Parathyroid adenoma (tissue), 2 donors: ENCODE measurements at regions not wholly inside any gene's neighbourhood (a gene's known extent, or its start where the extent isn't known, plus 50 kb on each side); places are given as distances from the start of the nearest gene placed in this dataset.
A peak's percentile ranks its signal among the peaks of the same experiment; 100 is the strongest.

ENCODE experiments used
- H2AFZ ChIP-seq: fragments of 300-600 bp; sonication (generic); one replicate; pipeline ENCODE4 v1.7.0; 2017; ENCODE audit warnings: antibody characterized with exemption, mild to moderate bottlenecking
- H3K27ac ChIP-seq: fragments of 300-600 bp; sonication (generic); one replicate; pipeline ENCODE4 v1.7.0; 2017
- H3K27me3 ChIP-seq: fragments of 300-600 bp; sonication (generic); one replicate; pipeline ENCODE4 v1.7.0; 2017; ENCODE audit warnings: low read length; ENCODE audit not compliant: control insufficient read depth, insufficient read depth
- H3K36me3 ChIP-seq: fragments of 300-600 bp; sonication (generic); one replicate; pipeline ENCODE4 v1.7.0; 2017; ENCODE audit warnings: low read length; ENCODE audit not compliant: control insufficient read depth, insufficient read depth
- H3K4me1 ChIP-seq: fragments of 300-600 bp; sonication (generic); one replicate; pipeline ENCODE4 v1.7.0; 2017; ENCODE audit warnings: control low read depth
- H3K4me2 ChIP-seq: fragments of 300-600 bp; sonication (generic); one replicate; pipeline ENCODE4 v1.7.0; 2017; ENCODE audit warnings: low read length
- H3K4me3 ChIP-seq: fragments of 300-600 bp; sonication (generic); one replicate; pipeline ENCODE4 v1.7.0; 2017; ENCODE audit warnings: low read depth, low read length
- H3K79me2 ChIP-seq: fragments of 300-600 bp; sonication (generic); one replicate; pipeline ENCODE4 v1.7.0; 2017; ENCODE audit warnings: control low read depth
- H3K9ac ChIP-seq: fragments of 300-600 bp; sonication (generic); one replicate; pipeline ENCODE4 v1.7.0; 2017; ENCODE audit warnings: mild to moderate bottlenecking
- H3K9me3 ChIP-seq: fragments of 300-600 bp; sonication (generic); one replicate; pipeline ENCODE4 v1.7.0; 2017; ENCODE audit warnings: low read length; ENCODE audit not compliant: control insufficient read depth
- TF ChIP-seq, protein P1 (sequence below): fragments of 300-600 bp; sonication (generic); IDR thresholded peaks from one replicate; pipeline ENCODE4 v1.7.0; 2017; ENCODE audit warnings: antibody characterized with exemption, mild to moderate bottlenecking
- donor health status: primary hyperparathyroidism.

DNA sequence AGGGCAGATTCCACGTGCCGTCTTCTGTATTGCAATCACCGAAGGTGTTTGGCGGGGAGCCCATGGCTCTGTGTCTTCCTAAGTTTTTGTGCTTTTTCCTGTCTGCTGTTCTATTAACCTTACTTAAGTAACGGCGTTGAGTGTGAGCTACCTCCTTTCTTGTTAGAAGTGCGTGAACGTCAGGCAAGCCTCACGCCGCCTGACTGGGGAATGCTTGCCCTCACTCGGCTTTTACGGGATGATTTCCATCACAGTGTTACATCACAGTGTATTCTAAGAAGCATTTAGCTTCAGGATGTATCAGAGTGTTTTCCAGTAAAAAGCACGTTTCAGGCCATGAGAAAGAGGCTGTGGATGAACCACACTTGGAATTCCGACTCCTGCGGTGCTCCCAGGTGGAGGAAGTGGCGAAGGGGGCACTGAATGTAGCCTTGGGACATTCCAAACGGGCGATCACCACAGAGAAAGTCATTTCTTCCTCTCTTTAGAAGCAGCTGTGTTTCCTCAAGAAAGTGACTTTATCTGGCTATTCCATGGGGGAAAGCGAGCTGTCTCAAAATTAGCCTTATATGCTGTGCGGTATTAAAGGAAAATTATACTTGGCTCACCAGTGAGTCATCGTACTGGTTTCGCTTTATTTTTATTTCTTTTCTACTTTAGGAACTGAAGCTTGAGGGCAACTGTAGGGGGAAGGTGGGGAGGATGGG is 290.7 kb downstream of the KLF6 start:
- Histone ChIP-seq H3K36me3 (no peaks in the 10 kb centered on the region), H3K27me3 (no peaks in the 10 kb centered on the region), H3K79me2 (no peaks in the 10 kb centered on the region), H3K27ac (peak overlapping the region; percentile 41), H3K9me3 (no peaks in the 10 kb centered on the region), H3K4me2 (no peak overlapping the region), H2AFZ (no peak overlapping the region), H3K4me1 (no peaks in the 10 kb centered on the region), H3K9ac (no peak overlapping the region), H3K4me3 (no peak overlapping the region)
- TF ChIP-seq, protein P1, sequence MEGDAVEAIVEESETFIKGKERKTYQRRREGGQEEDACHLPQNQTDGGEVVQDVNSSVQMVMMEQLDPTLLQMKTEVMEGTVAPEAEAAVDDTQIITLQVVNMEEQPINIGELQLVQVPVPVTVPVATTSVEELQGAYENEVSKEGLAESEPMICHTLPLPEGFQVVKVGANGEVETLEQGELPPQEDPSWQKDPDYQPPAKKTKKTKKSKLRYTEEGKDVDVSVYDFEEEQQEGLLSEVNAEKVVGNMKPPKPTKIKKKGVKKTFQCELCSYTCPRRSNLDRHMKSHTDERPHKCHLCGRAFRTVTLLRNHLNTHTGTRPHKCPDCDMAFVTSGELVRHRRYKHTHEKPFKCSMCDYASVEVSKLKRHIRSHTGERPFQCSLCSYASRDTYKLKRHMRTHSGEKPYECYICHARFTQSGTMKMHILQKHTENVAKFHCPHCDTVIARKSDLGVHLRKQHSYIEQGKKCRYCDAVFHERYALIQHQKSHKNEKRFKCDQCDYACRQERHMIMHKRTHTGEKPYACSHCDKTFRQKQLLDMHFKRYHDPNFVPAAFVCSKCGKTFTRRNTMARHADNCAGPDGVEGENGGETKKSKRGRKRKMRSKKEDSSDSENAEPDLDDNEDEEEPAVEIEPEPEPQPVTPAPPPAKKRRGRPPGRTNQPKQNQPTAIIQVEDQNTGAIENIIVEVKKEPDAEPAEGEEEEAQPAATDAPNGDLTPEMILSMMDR = no peak

DNA sequence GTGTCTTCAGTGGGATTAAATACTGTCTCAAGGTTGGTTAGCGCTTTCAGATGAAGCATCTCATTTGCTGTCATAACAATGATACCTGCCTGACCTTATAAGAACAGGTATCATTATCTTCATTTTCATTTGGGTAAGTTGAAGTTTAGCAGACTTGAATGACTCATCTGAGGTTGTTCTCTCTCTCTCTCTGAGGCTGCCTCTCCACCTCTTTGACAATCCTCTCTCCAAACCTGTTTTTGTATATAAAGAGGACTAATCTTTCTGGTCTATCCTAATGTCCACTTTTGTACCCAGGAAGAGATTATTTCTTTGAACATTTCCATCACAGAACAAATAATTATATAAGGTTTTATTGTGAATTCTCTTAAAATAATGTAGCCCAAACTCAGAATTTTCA is 291.4 kb downstream of the KLF6 start:
- H2AFZ ChIP-seq = no peak overlapping the region
- TF ChIP-seq, protein P1 = no peak
- H3K79me2 ChIP-seq = no peaks in the 10 kb centered on the region
- H3K27me3 ChIP-seq = no peaks in the 10 kb centered on the region
- no peaks in the 10 kb centered on the region for H3K36me3 ChIP-seq
- H3K9me3 ChIP-seq = no peaks in the 10 kb centered on the region
- no peak overlapping the region for H3K27ac ChIP-seq
- no peak overlapping the region for H3K4me3 ChIP-seq
- no peaks in the 10 kb centered on the region for H3K4me1 ChIP-seq
- no peak overlapping the region for H3K4me2 ChIP-seq
- H3K9ac ChIP-seq = no peak overlapping the region

DNA sequence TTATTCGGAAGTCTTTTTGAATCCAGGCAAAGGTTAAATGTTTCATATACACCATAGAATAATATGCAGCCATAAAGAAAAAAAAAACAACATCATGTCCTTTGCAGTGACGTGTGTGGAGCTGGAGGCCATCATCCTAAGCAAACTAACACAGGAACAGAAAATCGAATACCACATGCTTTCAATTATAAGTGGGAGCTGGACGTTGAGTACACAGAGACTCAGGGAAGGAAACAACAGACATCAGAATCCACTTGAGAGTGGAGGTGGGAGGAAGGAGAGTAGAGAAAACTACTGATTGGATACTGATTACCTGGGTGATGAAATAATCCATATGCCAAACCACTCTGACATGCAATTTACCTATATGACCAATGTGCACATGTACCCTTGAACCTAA is 293.4 kb downstream of the KLF6 start:
- Histone ChIP-seq H3K4me2 (no peak overlapping the region), H3K9me3 (no peaks in the 10 kb centered on the region), H3K36me3 (no peaks in the 10 kb centered on the region), H3K9ac (no peak overlapping the region), H3K27me3 (no peaks in the 10 kb centered on the region), H3K79me2 (no peaks in the 10 kb centered on the region), H3K4me1 (no peaks in the 10 kb centered on the region), H3K4me3 (no peak overlapping the region), H3K27ac (no peak overlapping the region), H2AFZ (no peak overlapping the region)
- TF ChIP-seq, protein P1 = no peak

DNA sequence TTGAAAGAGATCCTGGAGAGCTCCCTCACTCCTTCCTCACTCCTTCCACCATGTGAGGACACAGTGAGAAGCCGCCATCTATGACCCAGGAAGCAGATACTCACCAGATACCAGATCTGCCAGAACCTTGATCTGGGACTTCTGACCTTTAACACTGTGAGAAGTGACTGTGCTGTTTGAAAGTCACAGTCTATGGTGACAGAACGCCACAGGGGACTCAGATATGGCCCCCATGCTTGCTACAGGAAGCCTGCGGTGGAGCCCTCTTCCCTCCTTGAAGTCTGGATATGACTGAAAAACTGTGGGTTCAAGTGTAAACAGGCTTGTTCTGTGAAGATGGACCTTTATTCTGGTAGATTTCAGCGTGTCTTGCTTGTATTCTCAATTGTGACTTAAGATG is 297.8 kb downstream of the KLF6 start:
- H3K4me2 ChIP-seq = no peak overlapping the region

More for the DNA sequence above, 297.8 kb downstream of the KLF6 start:
- H2AFZ ChIP-seq = no peak overlapping the region
- H3K9me3 ChIP-seq = no peaks in the 10 kb centered on the region
- H3K9ac ChIP-seq = no peak overlapping the region
- no peaks in the 10 kb centered on the region for H3K36me3 ChIP-seq
- TF ChIP-seq, protein P1 = no peak
- no peak overlapping the region for H3K4me3 ChIP-seq
- H3K27ac ChIP-seq = no peak overlapping the region
- no peaks in the 10 kb centered on the region for H3K27me3 ChIP-seq
- no peaks in the 10 kb centered on the region for H3K79me2 ChIP-seq
- peaks cover 3% of the 10 kb centered on the region for H3K4me1 ChIP-seq
